ENCODE measurements at regions not wholly inside any gene's neighbourhood (a gene's known extent, or its start where the extent isn't known, plus 50 kb on each side); places are given as distances from the start of the nearest gene placed in this dataset.
"Not testable (repeated sequence)": the region's sequence is repeated elsewhere in the genome, so short reads cannot be mapped to it uniquely, and the experiment has no call there.

DNA sequence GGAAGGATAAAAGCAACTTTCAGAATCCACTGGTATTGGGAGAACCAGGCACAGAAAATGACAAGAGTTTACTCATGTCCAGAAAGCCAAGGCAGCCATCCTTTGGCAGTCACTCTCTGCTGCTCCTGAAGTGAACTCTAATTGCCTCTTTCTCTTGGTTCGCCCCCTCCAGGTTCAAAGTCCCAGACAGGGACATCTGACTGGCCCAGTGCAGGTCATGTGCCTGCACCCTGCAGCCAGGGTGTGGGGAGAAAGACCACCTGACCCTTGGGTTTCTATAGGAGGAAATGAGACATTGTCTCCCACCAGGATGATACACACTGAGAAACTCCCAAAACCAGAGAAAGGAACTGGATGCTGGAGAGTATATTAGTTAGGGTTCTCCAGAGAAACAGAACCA lies 103.9 kb upstream of the SYT6 start:
- no peak overlapping the region for H3K27ac ChIP-seq
- TF ChIP-seq ZFX (IDR thresholded peaks at IDR 0.05) (no peak), CTCF (conservative IDR thresholded peaks at IDR 0.05) (no peak)

- H3K27ac ChIP-seq = no peak overlapping the region
- TF ChIP-seq ZFX (IDR thresholded peaks at IDR 0.05) = no peak
- TF ChIP-seq CTCF (conservative IDR thresholded peaks at IDR 0.05) = no peak
These were observed 100.2 kb upstream of the SYT6 start for GRCh38 chr1:114253900-114254299.

DNA sequence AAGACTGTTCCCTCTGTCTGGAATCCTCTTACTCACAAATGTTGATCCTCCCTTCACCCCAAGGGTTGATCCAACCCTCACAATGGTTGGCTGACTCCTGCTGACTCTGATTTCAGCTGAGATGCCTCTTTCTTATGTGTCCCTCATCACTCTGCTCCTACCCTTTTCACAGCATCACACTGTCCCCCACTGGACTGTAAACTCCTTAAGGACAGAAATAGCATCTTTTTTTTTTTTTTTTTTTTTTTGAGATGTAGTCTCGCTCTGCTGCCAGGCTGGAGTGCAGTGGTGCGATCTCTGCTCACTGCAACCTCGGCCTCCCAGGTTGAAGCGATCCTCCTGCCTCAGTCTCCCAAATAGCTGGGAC lies 97.9 kb upstream of the SYT6 start:
- TF ChIP-seq ZFX (IDR thresholded peaks at IDR 0.05) = no peak
- TF ChIP-seq CTCF (conservative IDR thresholded peaks at IDR 0.05) = no peak
- no peak overlapping the region for H3K27ac ChIP-seq

DNA sequence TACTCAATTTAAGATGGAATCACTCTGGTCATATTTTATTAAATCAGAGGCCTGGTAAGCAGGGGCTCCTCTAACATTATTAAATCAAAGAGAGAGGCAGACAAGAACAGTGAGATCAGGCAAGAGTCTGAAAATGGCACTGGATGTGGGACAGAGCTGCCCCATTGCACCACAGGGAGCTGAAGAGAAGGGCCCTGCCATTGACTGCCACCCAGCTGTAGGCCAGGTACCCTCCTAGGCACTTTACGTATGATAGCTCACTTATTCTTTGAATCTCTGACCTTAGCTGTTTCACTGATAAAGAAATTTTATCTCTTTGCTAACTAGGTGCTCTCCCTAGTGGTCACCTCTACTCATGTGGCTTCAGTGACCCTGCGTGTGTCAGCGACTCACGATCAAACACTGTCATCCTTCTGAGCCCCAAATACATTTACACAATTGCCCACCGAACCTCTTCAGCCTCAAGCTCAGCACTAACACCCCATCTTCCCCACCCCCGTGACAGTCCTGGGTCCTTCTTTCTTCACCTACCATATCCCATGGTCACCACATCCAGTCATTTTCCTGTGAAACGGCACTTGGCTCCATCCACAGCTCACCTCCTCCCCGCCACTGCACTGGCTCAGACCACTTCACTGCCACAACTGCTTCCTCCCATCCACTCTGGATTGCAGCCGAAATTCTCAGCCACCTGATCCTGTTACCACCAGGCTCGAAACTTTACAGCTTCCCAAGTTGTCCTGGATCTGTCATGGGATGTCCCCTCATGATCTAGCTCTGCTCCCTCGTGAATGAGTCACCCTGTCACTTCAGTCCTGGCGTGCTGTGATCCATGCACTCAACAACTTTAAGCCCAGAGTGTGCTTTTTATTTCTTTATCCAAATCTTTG lies 97.3 kb upstream of the SYT6 start:
- peak; percentile 6; the same call in 1 of the 2 replicates for TF ChIP-seq CTCF (conservative IDR thresholded peaks at IDR 0.05)
- TF ChIP-seq ZFX (IDR thresholded peaks at IDR 0.05) = no peak
- H3K27ac ChIP-seq = no peak overlapping the region

DNA sequence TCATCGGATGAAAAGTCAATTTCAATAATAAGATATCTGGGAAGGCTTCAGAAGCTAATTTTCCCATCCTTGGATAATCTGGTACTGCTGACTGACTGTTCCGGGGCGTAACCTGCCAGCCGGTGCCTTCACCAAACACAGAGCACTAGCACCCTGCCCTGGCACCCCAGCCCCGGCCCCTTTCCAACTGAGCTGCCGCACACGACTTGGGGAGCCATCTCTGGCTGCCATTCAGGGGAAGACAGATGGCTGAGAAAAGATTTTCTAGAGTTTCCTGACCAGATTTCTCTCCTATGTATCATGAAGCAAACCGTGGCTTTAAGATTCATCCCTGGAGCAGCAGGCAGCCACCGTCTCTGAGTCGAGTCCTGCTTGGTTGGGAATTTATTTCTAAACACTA lies 96.0 kb upstream of the SYT6 start:
- no peak overlapping the region for H3K27ac ChIP-seq
- TF ChIP-seq CTCF (conservative IDR thresholded peaks at IDR 0.05) (no peak), ZFX (IDR thresholded peaks at IDR 0.05) (no peak)

DNA sequence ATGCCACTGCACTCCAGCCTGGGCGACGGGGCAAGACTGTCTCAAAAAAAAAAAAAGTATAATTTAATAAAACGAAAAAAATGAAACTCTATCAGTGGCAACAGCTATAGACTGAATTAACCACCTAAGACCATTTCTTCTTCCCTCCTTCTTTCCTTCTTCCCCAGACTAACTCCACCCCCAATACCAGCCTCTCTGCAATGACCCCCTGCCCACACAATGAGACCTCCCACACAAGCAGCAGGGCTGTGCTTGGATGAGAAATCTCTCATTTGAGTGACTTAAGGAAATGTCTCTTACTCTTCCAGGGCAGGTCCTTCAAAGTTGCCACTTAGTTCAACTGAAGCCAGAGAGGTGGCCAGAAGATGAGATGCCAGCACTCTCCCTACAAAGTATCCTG lies 94.5 kb upstream of the SYT6 start:
- TF ChIP-seq ZFX (IDR thresholded peaks at IDR 0.05) (no peak), CTCF (conservative IDR thresholded peaks at IDR 0.05) (no peak)
- no peak overlapping the region for H3K27ac ChIP-seq

DNA sequence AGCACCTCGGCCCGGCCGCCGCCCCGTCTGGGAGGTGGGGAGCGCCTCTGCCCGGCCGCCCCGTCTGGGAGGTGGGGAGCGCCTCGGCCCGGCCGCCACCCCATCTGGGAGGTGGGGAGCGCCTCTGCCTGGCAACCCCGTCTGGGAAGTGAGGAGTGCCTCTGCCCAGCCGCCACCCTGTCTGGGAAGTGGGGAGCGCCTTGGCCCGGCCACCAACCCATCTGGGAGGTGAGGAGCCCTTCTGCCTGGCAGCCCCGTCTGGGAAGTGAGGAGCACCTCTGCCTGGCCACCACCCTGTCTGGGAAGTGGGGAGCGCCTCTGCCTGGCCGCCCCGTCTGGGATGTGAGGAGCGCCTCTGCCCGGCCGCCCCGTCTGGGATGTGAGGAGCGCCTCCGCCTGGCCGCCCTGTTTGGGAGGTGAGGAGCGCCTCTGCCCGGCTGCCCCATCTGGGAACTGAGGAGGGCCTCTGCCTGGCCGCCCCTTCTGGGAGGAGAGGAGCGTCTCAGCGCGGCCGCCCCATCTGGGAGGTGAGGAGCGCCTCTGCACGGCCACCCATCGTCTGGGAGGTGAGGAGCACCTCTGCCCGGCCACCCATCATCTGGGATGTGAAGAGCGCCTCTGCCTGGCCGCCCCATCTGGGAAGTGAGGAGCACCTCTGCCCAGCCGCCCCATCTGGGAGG lies 89.0 kb upstream of the SYT6 start:
- not testable (repeated sequence) for H3K27ac ChIP-seq

Measured in C4-2B (cell line).